ENCODE measurements at regions not wholly inside any gene's neighbourhood (a gene's known extent, or its start where the extent isn't known, plus 50 kb on each side); places are given as distances from the start of the nearest gene placed in this dataset.
"Not testable (repeated sequence)": the region's sequence is repeated elsewhere in the genome, so short reads cannot be mapped to it uniquely, and the experiment has no call there.

DNA sequence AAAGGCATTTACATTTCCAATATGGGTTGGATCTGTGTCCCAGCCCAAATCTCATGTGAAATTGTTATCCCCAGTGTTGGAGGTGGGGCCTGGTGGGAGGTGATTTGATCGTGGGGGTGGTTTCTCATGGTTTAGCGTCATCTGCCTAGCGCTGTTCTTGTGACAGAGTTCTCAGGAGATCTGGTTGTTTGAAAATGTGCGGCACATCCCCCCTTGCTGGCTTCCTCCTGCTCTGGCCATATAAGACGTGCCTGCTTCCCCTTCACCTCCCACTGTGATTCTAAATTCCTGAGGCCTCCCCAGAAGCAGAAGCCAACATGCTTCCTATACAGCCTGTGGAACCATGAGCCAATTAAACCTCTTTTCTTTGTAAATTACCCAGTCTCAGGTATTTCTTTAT is 126.2 kb upstream of the FNDC3A start:
- DNase-seq = no peak

DNA sequence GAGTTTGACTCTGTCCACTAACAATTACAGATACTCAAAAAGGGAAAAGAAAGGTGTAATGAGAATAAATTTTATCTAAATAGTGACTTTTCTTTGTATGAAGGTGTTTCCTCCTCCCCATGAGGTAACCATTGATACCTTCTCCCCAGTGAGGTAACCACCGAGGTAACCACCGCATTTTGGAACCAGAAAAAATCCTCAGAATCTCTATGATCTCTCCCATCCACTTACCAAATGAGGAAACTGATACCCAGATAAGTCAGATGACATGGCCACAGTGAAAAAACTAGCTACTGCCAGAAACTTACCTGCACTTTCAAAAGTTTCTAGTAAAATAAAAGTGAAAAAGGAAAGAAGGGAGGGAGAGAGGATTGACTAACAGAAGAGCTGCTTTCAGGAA is 124.0 kb upstream of the FNDC3A start:
- no peak for DNase-seq

GRCh38 chr13:48852911-48853727 is 122.6 kb upstream of the FNDC3A start:
- no peak for DNase-seq

- no peak for DNase-seq
These were observed 122.0 kb upstream of the FNDC3A start for GRCh38 chr13:48853728-48854102.

GRCh38 chr13:48857576-48857975 is 118.1 kb upstream of the FNDC3A start:
- no peak for DNase-seq

DNA sequence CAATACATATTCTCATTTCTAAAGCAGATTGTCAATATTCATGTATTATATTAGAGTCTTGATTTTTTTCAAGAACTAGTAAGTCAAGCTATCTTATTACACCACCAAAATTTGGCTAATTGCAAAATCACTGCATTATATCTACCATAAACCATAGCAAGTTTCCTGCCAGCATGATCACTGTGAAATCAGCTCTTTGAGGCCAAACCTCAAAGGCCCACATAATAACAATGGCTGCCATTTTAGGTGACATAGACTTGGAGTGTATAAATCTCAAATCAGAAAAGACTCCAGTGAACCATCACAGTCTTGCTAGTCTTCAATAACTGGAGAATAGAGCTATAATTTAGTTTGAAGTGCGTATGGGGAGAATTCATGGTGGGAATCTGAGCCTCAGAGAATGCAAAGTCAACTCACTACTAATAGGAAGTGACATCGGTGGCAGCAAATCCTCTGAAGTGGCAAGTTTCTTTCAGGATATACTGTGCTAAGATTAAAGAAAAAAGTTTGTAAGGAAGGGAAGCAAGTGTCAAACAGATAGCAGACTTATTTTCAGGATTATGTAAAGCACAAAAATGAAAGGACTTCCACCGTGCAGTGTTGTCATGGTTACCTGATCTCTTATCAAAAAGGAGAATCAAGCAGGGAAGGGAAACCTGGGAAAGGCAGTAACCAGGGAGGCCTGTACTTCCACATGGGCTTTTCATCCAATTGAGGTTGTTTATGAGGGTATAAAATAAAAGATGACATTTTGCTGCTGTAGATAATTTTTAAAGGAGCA is 117.4 kb upstream of the FNDC3A start:
- no peak for DNase-seq

GRCh38 chr13:48859272-48860105 is 116.2 kb upstream of the FNDC3A start:
- peak; percentile 7 to 60 for DNase-seq

DNA sequence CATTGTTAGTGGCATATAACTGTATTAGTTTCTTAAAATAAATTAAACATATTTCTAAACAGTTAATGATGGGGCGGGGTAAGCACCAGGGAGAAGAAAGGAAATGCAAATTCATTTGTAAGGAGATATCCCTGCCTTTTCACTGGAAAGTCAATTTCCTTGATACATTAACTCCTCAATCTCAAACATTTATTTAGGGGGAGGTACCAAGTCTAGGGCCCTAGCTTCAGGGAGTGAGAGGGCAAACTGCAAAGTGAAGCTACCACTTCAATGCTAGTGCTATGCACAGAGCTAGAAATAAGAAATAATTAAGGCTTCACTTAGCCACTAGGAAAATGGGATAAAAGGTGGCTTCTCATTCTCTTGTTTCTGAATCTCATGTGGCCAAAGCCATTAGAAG is 115.3 kb upstream of the FNDC3A start:
- no peak for DNase-seq

GRCh38 chr13:48862572-48862971 is 113.1 kb upstream of the FNDC3A start:
- no peak for DNase-seq

- DNase-seq = no peak
These were observed 111.6 kb upstream of the FNDC3A start for GRCh38 chr13:48864100-48864499.

- no peak for DNase-seq
These were observed 109.5 kb upstream of the FNDC3A start for GRCh38 chr13:48866249-48866648.

DNA sequence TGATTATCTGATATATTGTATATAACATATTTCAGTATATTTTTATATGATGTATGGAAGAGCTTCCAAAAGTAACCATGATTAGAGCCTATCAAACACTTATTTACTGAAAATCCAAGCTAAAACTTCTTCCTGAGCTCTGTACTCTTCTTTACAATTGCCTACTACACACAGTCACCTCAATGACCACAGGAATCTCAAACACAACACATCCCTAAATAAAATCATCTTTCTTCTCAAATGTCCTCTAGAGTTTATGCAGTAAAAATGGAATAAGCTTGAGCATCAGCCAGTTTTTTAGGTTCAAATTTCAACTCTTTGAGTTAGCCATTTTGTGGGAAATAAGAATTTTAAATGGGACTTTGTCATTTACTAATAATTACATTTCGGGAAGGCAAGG is 102.6 kb upstream of the FNDC3A start:
- no peak for DNase-seq

DNA sequence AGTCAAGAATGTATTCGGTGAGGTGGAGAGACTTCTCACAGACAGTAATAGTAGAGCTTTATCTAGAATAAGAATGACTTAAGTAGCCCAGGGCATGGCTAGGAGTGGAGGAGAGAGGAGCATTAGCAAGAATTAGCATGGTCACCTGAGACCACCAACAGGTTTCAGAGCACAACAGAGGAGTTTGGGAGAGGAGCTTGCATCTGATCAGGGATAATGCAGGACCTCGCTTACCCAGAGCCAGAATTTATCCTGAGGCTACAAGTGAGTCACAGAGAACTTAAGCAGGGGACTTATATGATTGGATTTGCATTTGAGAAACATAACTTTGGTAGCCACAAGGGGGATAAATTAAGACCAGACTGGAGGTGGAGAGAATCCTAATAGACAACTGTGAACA is 102.1 kb upstream of the FNDC3A start:
- DNase-seq = no peak

- DNase-seq = no peak
These were observed 101.5 kb upstream of the FNDC3A start for GRCh38 chr13:48874165-48874564.

DNA sequence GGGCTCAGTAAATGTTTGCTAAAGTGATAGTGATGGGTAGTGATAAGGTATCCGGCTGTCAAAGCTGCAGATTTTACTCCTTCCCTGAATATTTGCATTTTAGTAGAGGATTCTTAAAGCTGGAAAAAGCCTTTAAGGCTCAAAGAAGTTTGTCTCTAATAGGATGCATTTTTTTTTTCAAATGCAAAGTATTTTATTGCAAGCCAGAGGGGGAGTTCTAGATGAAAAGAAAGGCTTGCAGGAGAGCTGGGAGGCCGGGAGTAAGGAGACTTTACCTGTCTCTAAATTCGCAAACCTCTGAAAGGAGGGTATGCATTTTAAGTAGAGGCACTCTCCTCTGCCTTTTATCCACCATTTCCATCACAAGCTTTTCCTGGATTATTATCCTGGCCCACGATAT is 100.7 kb upstream of the FNDC3A start:
- no peak for DNase-seq

- DNase-seq = no peak
These were observed 99.4 kb upstream of the FNDC3A start for GRCh38 chr13:48876289-48876688.

DNA sequence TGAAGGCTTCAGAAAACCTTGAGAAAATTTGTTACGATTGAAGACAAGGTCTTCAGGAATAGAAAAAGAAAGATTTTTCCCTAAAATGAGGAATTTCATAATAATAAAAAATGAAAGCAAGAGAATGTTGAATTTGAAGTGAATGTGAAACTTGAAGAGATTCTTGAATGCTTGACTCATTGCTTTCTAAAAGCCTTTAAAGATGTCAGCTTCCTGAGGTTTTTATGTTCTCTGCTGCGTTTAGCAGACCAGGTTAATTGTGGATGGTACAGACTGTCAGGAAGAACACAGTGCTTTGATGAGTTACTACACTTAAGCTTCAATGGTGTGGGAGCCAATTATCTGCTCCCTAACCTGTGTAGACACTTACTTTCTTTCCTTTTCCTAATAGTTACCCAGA is 96.3 kb upstream of the FNDC3A start:
- DNase-seq = no peak

GRCh38 chr13:48879854-48880253 is 95.9 kb upstream of the FNDC3A start:
- DNase-seq = no peak

DNA sequence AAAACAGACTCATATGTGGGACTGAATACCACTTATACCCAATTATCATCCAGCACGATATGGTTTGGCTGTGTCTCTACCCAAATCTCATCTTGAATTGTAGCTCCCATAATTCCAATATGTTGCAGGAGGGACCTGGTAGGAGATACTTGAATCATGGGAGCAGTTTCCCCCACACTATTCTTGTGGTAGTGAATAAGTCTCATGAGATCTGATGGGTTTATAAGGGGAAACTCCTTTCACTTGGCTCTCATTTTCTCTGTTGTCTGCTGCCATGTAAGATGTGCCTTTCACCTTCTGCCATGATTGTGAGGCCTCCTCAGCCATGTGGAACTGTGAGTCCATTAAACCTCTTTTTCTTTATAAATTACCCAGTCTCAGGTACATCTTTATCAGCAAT is 91.9 kb upstream of the FNDC3A start:
- DNase-seq = not testable (repeated sequence)

GRCh38 chr13:48885027-48885395 is 90.7 kb upstream of the FNDC3A start:
- DNase-seq = no peak

- DNase-seq = no peak
These were observed 87.1 kb upstream of the FNDC3A start for GRCh38 chr13:48888613-48889012.

GRCh38 chr13:48890391-48890790 is 85.3 kb upstream of the FNDC3A start:
- no peak for DNase-seq

DNA sequence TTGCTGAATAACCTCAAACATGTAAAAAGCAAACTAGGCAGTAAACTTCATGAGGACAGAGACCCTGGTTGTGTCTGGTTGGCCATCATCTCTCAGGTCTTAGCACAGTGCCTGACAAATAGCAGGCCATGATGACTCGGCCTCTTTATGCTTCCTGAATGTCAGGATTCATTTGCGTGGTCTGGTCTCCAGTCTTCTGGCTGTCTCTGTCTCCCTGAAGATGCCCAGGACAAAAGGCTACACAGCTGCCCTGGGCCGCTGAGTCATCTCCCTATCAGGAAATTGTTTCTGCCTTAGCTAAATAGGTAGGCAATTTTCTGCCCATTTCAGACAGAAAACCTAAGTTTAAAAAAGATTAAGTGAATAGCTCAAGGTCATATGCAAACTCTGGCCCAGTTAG is 84.1 kb upstream of the FNDC3A start:
- no peak for DNase-seq
